T47D (cell line): ENCODE measurements at regions not wholly inside any gene's neighbourhood (a gene's known extent, or its start where the extent isn't known, plus 50 kb on each side); places are given as distances from the start of the nearest gene placed in this dataset.
"Not testable (repeated sequence)": the region's sequence is repeated elsewhere in the genome, so short reads cannot be mapped to it uniquely, and the experiment has no call there.

Experiments
- DNase-seq, 2 experiments: peaks; one replicate each; pipeline versions ENCODE4 v3.0.0 to v3.0.0-alpha.2; 2011 to 2012; ENCODE audit warnings: low read depth in 1 of 2, low spot score in 1 of 2
- JUND ChIP-seq: IDR thresholded peaks from 2 replicates; pipeline ENCODE4 v1.6.1; 2012; ENCODE audit warnings: low read depth
- in situ Hi-C: cut with HindIII; loops from 2 replicates; pipeline ENCODE4 v1.10.0; 2016; ENCODE audit warnings: low sequenced_read_pairs, low pct_unique_long_range_greater_than_20kb

- DNase-seq, result no peak
- TF ChIP-seq JUND, result no peak
- in situ Hi-C loops, result no loop called here
Observed at GRCh38 chr1:194369060-194369459, 1182.6 kb upstream of the B3GALT2 start.

- no peak for TF ChIP-seq JUND
- DNase-seq, result no peak
- in situ Hi-C loops, result no loop called here
Observed at GRCh38 chr1:194367121-194367520, 1180.7 kb upstream of the B3GALT2 start.

GRCh38 chr1:194366705-194367104 is 1180.3 kb upstream of the B3GALT2 start:
- TF ChIP-seq JUND, result no peak
- no peak for DNase-seq
- in situ Hi-C loops, result no loop called here

- no peak for DNase-seq
- in situ Hi-C loops, result no loop called here
- TF ChIP-seq JUND, result no peak
Observed at GRCh38 chr1:194362327-194362726, 1175.9 kb upstream of the B3GALT2 start.

- in situ Hi-C loops, result no loop called here
- TF ChIP-seq JUND, result no peak
Observed at GRCh38 chr1:194361374-194362131, 1175.1 kb upstream of the B3GALT2 start.

GRCh38 chr1:194358208-194358581 is 1171.8 kb upstream of the B3GALT2 start:
- in situ Hi-C loops, result no loop called here
- no peak for TF ChIP-seq JUND
- DNase-seq, result no peak

More at GRCh38 chr1:194361374-194362131, 1175.1 kb upstream of the B3GALT2 start:
- no peak for DNase-seq

- in situ Hi-C loops, result not testable (repeated sequence)
- peak in 1 of 2 experiments; percentile 47 for DNase-seq
Observed at GRCh38 chr1:194357573-194358207, 1171.3 kb upstream of the B3GALT2 start.

- in situ Hi-C loops, result no loop called here
- no peak for DNase-seq
- no peak for TF ChIP-seq JUND
Observed at GRCh38 chr1:194355488-194356106, 1169.2 kb upstream of the B3GALT2 start.

- in situ Hi-C loops, result no loop called here
- DNase-seq, result no peak
- no peak for TF ChIP-seq JUND
Observed at GRCh38 chr1:194353121-194353520, 1166.7 kb upstream of the B3GALT2 start.

- DNase-seq, result no peak
- no peak for TF ChIP-seq JUND
- in situ Hi-C loops, result no loop called here
Observed at GRCh38 chr1:194347200-194347599, 1160.8 kb upstream of the B3GALT2 start.

- DNase-seq, result no peak
- TF ChIP-seq JUND, result no peak
- in situ Hi-C loops, result no loop called here
Observed at GRCh38 chr1:194342484-194343262, 1156.3 kb upstream of the B3GALT2 start.

GRCh38 chr1:194341587-194341986 is 1155.2 kb upstream of the B3GALT2 start:
- in situ Hi-C loops, result no loop called here
- no peak for TF ChIP-seq JUND
- DNase-seq, result no peak
